Heart left ventricle (tissue), 16 donors: ENCODE measurements at regions not wholly inside any gene's neighbourhood (a gene's known extent, or its start where the extent isn't known, plus 50 kb on each side); places are given as distances from the start of the nearest gene placed in this dataset.

Experiments
- ATAC-seq, 4 donors: fragments of 200-7000 bp; cut with Tn5 transposase; one replicate each; pipeline ENCODE4 v1.9.1; 2020 to 2022; ENCODE audit warnings: moderate library complexity in 4 of 4, mild to moderate bottlenecking in 3 of 4, moderate number of reproducible peaks in 1 of 4
- DNase-seq, 5 donors: peaks; one replicate each; pipeline ENCODE4 v3.0.0-alpha.2; 2020
- H3K27ac ChIP-seq, 12 donors: fragments of 200-600 bp; sonication (generic) in 4 of 12; one replicate each; pipeline versions ENCODE4 v1.5.0 to v1.8.0; 2016 to 2022; ENCODE audit warnings: mild to moderate bottlenecking in 2 of 12
- H3K27me3 ChIP-seq, 9 donors: fragments of 200-600 bp; sonication (generic) in 2 of 9; one replicate each; pipeline versions ENCODE4 v1.5.1 to v1.8.0; 2016 to 2022; ENCODE audit warnings: mild to moderate bottlenecking in 3 of 9
- H3K36me3 ChIP-seq, 9 donors: fragments of 200-600 bp; sonication (generic) in 2 of 9; one replicate each; pipeline versions ENCODE4 v1.5.0 to v1.8.0; 2018 to 2022; ENCODE audit warnings: mild to moderate bottlenecking in 2 of 9
- H3K4me1 ChIP-seq, 12 donors: fragments of 200-600 bp; sonication (generic) in 4 of 12; one replicate each; pipeline versions ENCODE4 v1.5.0 to v1.8.0; 2016 to 2022; ENCODE audit warnings: mild to moderate bottlenecking in 3 of 12
- H3K4me3 ChIP-seq, 12 donors: fragments of 200-600 bp; sonication (generic) in 4 of 12; one replicate each; pipeline versions ENCODE4 v1.5.0 to v1.8.0; 2017 to 2022; ENCODE audit warnings: mild to moderate bottlenecking in 9 of 12, moderate library complexity in 4 of 12
- H3K9me3 ChIP-seq, 12 donors: fragments of 200-600 bp; sonication (generic) in 4 of 12; one replicate each; pipeline versions ENCODE4 v1.5.0 to v1.8.0; 2016 to 2022; ENCODE audit warnings: mild to moderate bottlenecking in 1 of 12
- CTCF ChIP-seq, 12 donors: fragments of 200-600 bp; sonication (generic) in 4 of 12; IDR thresholded peaks; one replicate each; pipeline versions ENCODE4 v1.5.0 to v1.8.0; 2018 to 2022; ENCODE audit warnings: antibody characterized with exemption in 12 of 12, mild to moderate bottlenecking in 5 of 12
- POLR2A ChIP-seq, 2 donors: fragments of 450-650 bp; IDR thresholded peaks; one replicate each; pipeline ENCODE4 v1.6.1; 2017; ENCODE audit warnings: antibody characterized with exemption in 2 of 2, mild to moderate bottlenecking in 2 of 2, moderate library complexity in 2 of 2
- WGBS, 4 donors: extraction: QIAGEN DNeasy Blood & Tissue Kit in 2 of 4; methylation state at CpG; one replicate each; pipeline versions ENCODE4 v1.1.5 to v1.1.7; 2013 to 2018; 5-methylcytosine and 5-hydroxymethylcytosine counted together
- intact Hi-C, 10 donors: fragments of 100-400 bp; cut with DNase I; formaldehyde crosslinking; loops; one replicate each; pipeline versions ENCODE4 v1.11.1 to v1.14.2; 2022
- donor health status: ischemic (EF 13 %, LVEDD 7.1; RV severe dilation, severe dysfunction).
- donor health status: healthy with polysubstance abuse.
- donor health status: DM: no; HTN: yes; CAD: no.
- donor health status: DM: no; HTN: no; CAD: no.
- donor health status: ischemic (EF 25% LVEDD 6.9; RV normal size, moderate dysfunction).
- donor health status: ischemic (EF 25% LVEDD 5.7; RV mildly dilated, moderate dysfunction).
- donor health status: healthy.
- donor health status: DM: yes; HTN: yes; CAD: no.
- donor health status: ischemic (EF 35%, LVEDD 5.7; RV mildly dilated, moderate dysfunction).
- donor health status: nonischemic (EF 11% LVEDD 7.7; RV severe dilation, severe dysfunction).
- donor health status: DM: yes; HTN: yes; CAD: no.
- donor health status: PGD.
- donor health status: ischemic (EF 29% LVEDD 5.4; RV normal size, mild dysfunction).
- donor health status: nonischemic (EF 23%, LVEDD 6.1; RV moderate dilation, normal function).

GRCh38 chr1:177794376-177794991 is 175.4 kb downstream of the SEC16B start:
- Histone ChIP-seq H3K4me1 (no peaks in the 10 kb centered on the region), H3K36me3 (no peaks in the 10 kb centered on the region), H3K4me3 (no peak overlapping the region), H3K27me3 (peaks cover 0 to 8% (median 0%) of the 10 kb centered on the region in 9 donors), H3K9me3 (peaks cover 0 to 4% (median 0%) of the 10 kb centered on the region in 12 donors), H3K27ac (no peak overlapping the region)
- TF ChIP-seq CTCF (IDR thresholded peaks at IDR 0.05) (no peak), POLR2A (IDR thresholded peaks at IDR 0.05) (no peak)
- intact Hi-C loops: no loop called here
- 65 to 72% (median 68%) methylated on average over 3 of the region's 3 CpGs for WGBS, 4 donors
- no peak for ATAC-seq
- no peak for DNase-seq

- DNase-seq (no peak), ATAC-seq (no peak)
- Histone ChIP-seq H3K9me3 (peaks cover 0 to 4% (median 0%) of the 10 kb centered on the region in 12 donors), H3K4me3 (no peak overlapping the region), H3K27ac (no peak overlapping the region), H3K27me3 (peaks cover 0 to 8% (median 0%) of the 10 kb centered on the region in 9 donors), H3K4me1 (no peaks in the 10 kb centered on the region), H3K36me3 (no peaks in the 10 kb centered on the region)
- intact Hi-C loops: no loop called here
- 16 to 36% (median 25%) methylated on average over 1 of the region's 1 CpG for WGBS, 4 donors
- no peak for TF ChIP-seq CTCF (IDR thresholded peaks at IDR 0.05)
- no peak for TF ChIP-seq POLR2A (IDR thresholded peaks at IDR 0.05)
Measured at GRCh38 chr1:177793900-177794299, 176.0 kb downstream of the SEC16B start.

- no peak overlapping the region for H3K4me3 ChIP-seq
- TF ChIP-seq POLR2A (IDR thresholded peaks at IDR 0.05) (no peak), CTCF (IDR thresholded peaks at IDR 0.05) (no peak)
- H3K27me3 ChIP-seq: peaks cover 0 to 4% (median 0%) of the 10 kb centered on the region in 9 donors
Measured at GRCh38 chr1:177790566-177790965, 179.3 kb downstream of the SEC16B start.

GRCh38 chr1:177789956-177790355 is 179.9 kb downstream of the SEC16B start:
- H3K27me3 ChIP-seq: peaks cover 0 to 4% (median 0%) of the 10 kb centered on the region in 9 donors
- DNase-seq: no peak

More at GRCh38 chr1:177790566-177790965, 179.3 kb downstream of the SEC16B start:
- no peaks in the 10 kb centered on the region for H3K36me3 ChIP-seq
- intact Hi-C loops: no loop called here
- H3K27ac ChIP-seq: no peak overlapping the region
- ATAC-seq: no peak
- H3K9me3 ChIP-seq: peaks cover 0 to 4% (median 0%) of the 10 kb centered on the region in 12 donors
- no peak for DNase-seq
- no peaks in the 10 kb centered on the region for H3K4me1 ChIP-seq

More at GRCh38 chr1:177789956-177790355, 179.9 kb downstream of the SEC16B start:
- no peak for ATAC-seq
- Histone ChIP-seq H3K4me3 (no peak overlapping the region), H3K27ac (no peak overlapping the region), H3K4me1 (no peaks in the 10 kb centered on the region), H3K9me3 (peaks cover 0 to 4% (median 0%) of the 10 kb centered on the region in 12 donors), H3K36me3 (no peaks in the 10 kb centered on the region)
- TF ChIP-seq CTCF (IDR thresholded peaks at IDR 0.05) (no peak), POLR2A (IDR thresholded peaks at IDR 0.05) (no peak)
- 88 to 92% (median 90%) methylated on average over 3 of the region's 3 CpGs for WGBS, 4 donors
- intact Hi-C loops: loop anchor here in 5 of 10 donors (10.0 kb wide), 3 partner anchors 535 to 895 kb away; no protein-coding TSS in a partner anchor
